ENCODE measurements at regions not wholly inside any gene's neighbourhood (a gene's known extent, or its start where the extent isn't known, plus 50 kb on each side); places are given as distances from the start of the nearest gene placed in this dataset.

DNA sequence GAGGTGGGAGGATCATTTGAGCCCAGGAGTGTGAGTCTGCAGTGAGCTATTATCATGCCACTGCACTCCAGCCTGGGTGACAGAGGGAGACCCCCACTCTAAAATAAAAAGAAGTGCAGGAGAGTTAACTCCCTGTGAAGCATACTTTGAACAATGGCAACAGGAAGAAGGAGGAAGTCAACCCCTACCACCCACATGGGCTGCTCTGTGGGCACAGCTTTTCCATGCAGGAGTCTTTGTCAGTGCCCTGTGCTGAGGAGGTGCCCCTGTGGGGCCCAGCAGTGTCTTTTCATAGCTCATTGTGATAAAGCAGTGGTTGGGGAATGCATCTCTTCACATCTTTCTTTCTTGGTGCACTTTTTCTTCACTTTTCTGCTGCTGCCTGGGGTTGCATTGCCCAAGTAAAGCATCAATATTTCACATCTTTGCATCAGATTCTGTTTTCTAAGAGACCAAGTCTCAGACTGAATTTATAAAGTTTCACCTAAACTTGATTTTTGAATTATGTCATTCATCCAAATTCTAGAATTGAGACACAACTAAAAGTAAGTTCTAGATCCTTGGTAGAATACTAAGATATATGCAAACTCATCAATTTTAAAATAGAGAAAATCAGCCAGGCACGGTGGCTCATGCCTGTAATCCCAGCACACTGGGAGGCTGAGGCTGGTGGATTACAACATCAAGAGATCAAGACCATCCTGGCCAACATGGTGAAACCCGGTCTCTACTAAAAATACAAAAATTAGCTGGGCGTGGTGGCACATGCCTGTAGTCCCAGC, 316.6 kb downstream of the DNAH5 start:
- TF ChIP-seq, protein P1, sequence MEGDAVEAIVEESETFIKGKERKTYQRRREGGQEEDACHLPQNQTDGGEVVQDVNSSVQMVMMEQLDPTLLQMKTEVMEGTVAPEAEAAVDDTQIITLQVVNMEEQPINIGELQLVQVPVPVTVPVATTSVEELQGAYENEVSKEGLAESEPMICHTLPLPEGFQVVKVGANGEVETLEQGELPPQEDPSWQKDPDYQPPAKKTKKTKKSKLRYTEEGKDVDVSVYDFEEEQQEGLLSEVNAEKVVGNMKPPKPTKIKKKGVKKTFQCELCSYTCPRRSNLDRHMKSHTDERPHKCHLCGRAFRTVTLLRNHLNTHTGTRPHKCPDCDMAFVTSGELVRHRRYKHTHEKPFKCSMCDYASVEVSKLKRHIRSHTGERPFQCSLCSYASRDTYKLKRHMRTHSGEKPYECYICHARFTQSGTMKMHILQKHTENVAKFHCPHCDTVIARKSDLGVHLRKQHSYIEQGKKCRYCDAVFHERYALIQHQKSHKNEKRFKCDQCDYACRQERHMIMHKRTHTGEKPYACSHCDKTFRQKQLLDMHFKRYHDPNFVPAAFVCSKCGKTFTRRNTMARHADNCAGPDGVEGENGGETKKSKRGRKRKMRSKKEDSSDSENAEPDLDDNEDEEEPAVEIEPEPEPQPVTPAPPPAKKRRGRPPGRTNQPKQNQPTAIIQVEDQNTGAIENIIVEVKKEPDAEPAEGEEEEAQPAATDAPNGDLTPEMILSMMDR (conservative IDR thresholded peaks at IDR 0.05): no peak
- no peak overlapping the region for H2BK20ac ChIP-seq (ENCODE audit: low read depth, low read length, poor library complexity, severe bottlenecking)
- no peaks in the 10 kb centered on the region for H3K79me2 ChIP-seq (ENCODE audit: insufficient read depth, low read length)
- no peak overlapping the region for H3K27ac Mint-ChIP-seq
- no peak overlapping the region for H2BK5ac ChIP-seq (ENCODE audit: insufficient read length, low read length)
- no peak for DNase-seq
- no peak overlapping the region for H3K4ac ChIP-seq (ENCODE audit: low read depth, low read length)
- H3K23me2 ChIP-seq (ENCODE audit: insufficient read length, low read depth, low read length, poor library complexity, severe bottlenecking): no peaks in the 10 kb centered on the region
- no peak overlapping the region for H3K4me3 Mint-ChIP-seq
- no peak overlapping the region for H3K56ac ChIP-seq (ENCODE audit: insufficient read length, low read depth, low read length)
- no peaks in the 10 kb centered on the region for H3K27me3 Mint-ChIP-seq (ENCODE audit: low read depth)
- no peak overlapping the region for H2AK5ac ChIP-seq (ENCODE audit: insufficient read length, low read length)
- H3K4me2 ChIP-seq (ENCODE audit: insufficient read depth, insufficient read length, low read length): no peak overlapping the region
- no peaks in the 10 kb centered on the region for H3K9me3 ChIP-seq (ENCODE audit: control insufficient read depth, low read depth, low read length)
- peaks cover 0 to 7% (median 4%) of the 10 kb centered on the region in 3 experiments; a peak in 4 of 7 replicates for H3K36me3 Mint-ChIP-seq (ENCODE audit: insufficient read depth in 1 of 3, low read depth in 3 of 3)
- H3T11ph ChIP-seq (ENCODE audit: low read length): no peak overlapping the region
- no peak overlapping the region for H2BK120ac ChIP-seq (ENCODE audit: low read depth, low read length, poor library complexity, severe bottlenecking)
- H3K23ac ChIP-seq (ENCODE audit: insufficient read length, low read depth, low read length): no peak overlapping the region
- H4K8ac ChIP-seq (replicated peaks; ENCODE audit: insufficient read length, low read depth, low read length): no peak overlapping the region
- H4K91ac ChIP-seq (ENCODE audit: insufficient read length, low read depth, low read length): no peak overlapping the region
- 0 out of 4 replicates have a peak, but pooled peaks cover 0 to 2% of the 10 kb centered on the region in 2 experiments for H3K4me1 Mint-ChIP-seq
- WGBS (ENCODE audit: extremely low coverage, insufficient read length, low lambda C conversion rate): no CpG with 5 or more reads among the region's 3 CpGs
- no peaks in the 10 kb centered on the region for H3K79me1 ChIP-seq (ENCODE audit: insufficient read depth, low read depth, low read length, poor library complexity, severe bottlenecking)
- no peak overlapping the region for H3K14ac ChIP-seq (ENCODE audit: insufficient read depth, low read length)
- H4K20me1 ChIP-seq (ENCODE audit: control insufficient read depth, insufficient read depth, insufficient read length): no peaks in the 10 kb centered on the region
- H4K5ac ChIP-seq (ENCODE audit: insufficient read length, low read depth, low read length): no peak overlapping the region
- no peak overlapping the region for H3K27ac ChIP-seq (ENCODE audit: insufficient read length, low read depth, low read length)
- H3K9me3 Mint-ChIP-seq: peaks cover 5 to 15% of the 10 kb centered on the region in 2 experiments; a peak in 4 of 5 replicates
- H2AFZ ChIP-seq (ENCODE audit: low read length): no peak overlapping the region
- H3K27me3 ChIP-seq (ENCODE audit: insufficient read depth, low read length): no peaks in the 10 kb centered on the region
- no peak overlapping the region for H2BK15ac ChIP-seq (ENCODE audit: low read depth, low read length)
- no peaks in the 10 kb centered on the region for H3K4me1 ChIP-seq (ENCODE audit: insufficient read depth, low read length)
- H2BK12ac ChIP-seq (ENCODE audit: insufficient read length, low read depth, low read length): no peak overlapping the region
- no peak overlapping the region for H3K18ac ChIP-seq (ENCODE audit: insufficient read length, low read depth, low read length)
- H3K9ac ChIP-seq (ENCODE audit: extremely low read depth, insufficient read length, low read length): no peak overlapping the region
